K562 (cell line): ENCODE measurements at regions not wholly inside any gene's neighbourhood (a gene's known extent, or its start where the extent isn't known, plus 50 kb on each side); places are given as distances from the start of the nearest gene placed in this dataset.

Experiments used
- CEBPG ChIP-seq, 3 experiments: fragments of 200-800 bp in 1 of 3; sonication (Bioruptor generic) in 1 of 3; sonication (generic) in 1 of 3; formaldehyde crosslinking in 1 of 3; IDR thresholded peaks in 2 of 3; conservative IDR thresholded peaks in 1 of 3; 2 replicates each; pipeline versions ENCODE4 v1.6.1 to v1.8.0; 2016 to 2022; ENCODE audit warnings: missing compliant biosample characterization in 2 of 3, missing genetic modification characterization in 2 of 3, mild to moderate bottlenecking in 1 of 3, missing genetic modification reagents in 1 of 3
- CREB3 ChIP-seq: fragments of 450-650 bp; conservative IDR thresholded peaks from 2 replicates; pipeline ENCODE4 v1.6.1; 2016; ENCODE audit warnings: missing genetic modification characterization, low read depth, mild to moderate bottlenecking, missing compliant biosample characterization, moderate library complexity
- CSDE1 ChIP-seq, 2 experiments: fragments of 450-650 bp; IDR thresholded peaks; 2 replicates each; pipeline ENCODE4 v1.6.1; 2016; ENCODE audit warnings: mild to moderate bottlenecking in 1 of 2
- CTCF ChIP-seq, 3 experiments: IDR thresholded peaks in 2 of 3; conservative IDR thresholded peaks in 1 of 3; 2 replicates each; pipeline ENCODE4 v1.5.1; 2011 to 2012; ENCODE audit warnings: low read length in 3 of 3, mild to moderate bottlenecking in 3 of 3, control low read depth in 2 of 3, improper control_type of control experiment in 1 of 3, inconsistent platforms in 1 of 3, low read depth in 1 of 3, mixed read lengths in 1 of 3, moderate library complexity in 1 of 3; ENCODE audit not compliant: insufficient read depth in 2 of 3
- E4F1 ChIP-seq: fragments of 250-450 bp; sonication (Bioruptor Pico); IDR thresholded peaks from 2 replicates; pipeline ENCODE4 v1.5.0; 2021; ENCODE audit warnings: mild to moderate bottlenecking, borderline replicate concordance
- EP300 ChIP-seq: IDR thresholded peaks from 2 replicates; pipeline ENCODE4 v1.6.1; 2012; ENCODE audit warnings: low read length, improper control_type of control experiment
- JUN ChIP-seq, 2 experiments: sonication (generic) in 1 of 2; formaldehyde crosslinking in 1 of 2; IDR thresholded peaks; 2 replicates each; pipeline versions ENCODE4 v1.6.1 to v1.8.0; 2012 to 2022; ENCODE audit warnings: borderline replicate concordance in 2 of 2, mild to moderate bottlenecking in 2 of 2, improper control_type of control experiment in 1 of 2, low read depth in 1 of 2, low read length in 1 of 2, missing genetic modification reagents in 1 of 2
- MLX ChIP-seq, 2 experiments: fragments of 450-650 bp in 1 of 2; sonication (generic) in 1 of 2; formaldehyde crosslinking; conservative IDR thresholded peaks; 2 replicates each; pipeline versions ENCODE4 v1.4.0 to v1.8.1; 2020 to 2022; ENCODE audit warnings: mild to moderate bottlenecking in 1 of 2, missing genetic modification reagents in 1 of 2
- NCOA6 ChIP-seq: fragments of 450-650 bp; IDR thresholded peaks from 2 replicates; pipeline ENCODE4 v1.6.1; 2017; ENCODE audit warnings: mild to moderate bottlenecking
- PYGO2 ChIP-seq: fragments of 450-650 bp; IDR thresholded peaks from 2 replicates; pipeline ENCODE4 v1.6.1; 2016; ENCODE audit warnings: mild to moderate bottlenecking, missing genetic modification characterization, moderate library complexity, missing compliant biosample characterization
- SMAD4 ChIP-seq: fragments of 250-450 bp; sonication (Bioruptor Pico); conservative IDR thresholded peaks from 2 replicates; pipeline ENCODE4 v1.8.0; 2021; ENCODE audit warnings: inconsistent platforms, mild to moderate bottlenecking, moderate library complexity
- TCF7L2 ChIP-seq: fragments of 150-350 bp; IDR thresholded peaks from 2 replicates; pipeline ENCODE4 v1.6.1; 2016; ENCODE audit warnings: low read depth, mild to moderate bottlenecking, low read length, moderate library complexity
- THRA ChIP-seq: fragments of 450-650 bp; IDR thresholded peaks from 2 replicates; pipeline ENCODE4 v1.6.1; 2017; ENCODE audit warnings: mild to moderate bottlenecking, moderate library complexity
- ZBTB17 ChIP-seq: fragments of 450-650 bp; formaldehyde crosslinking; IDR thresholded peaks from 2 replicates; pipeline ENCODE4 v1.4.0; 2020; ENCODE audit warnings: mild to moderate bottlenecking

- TF ChIP-seq EP300 (no peak), NCOA6 (no peak), THRA (no peak), PYGO2 (tag) (no peak), CEBPG (CRISPR knock-in tag; IDR thresholded peaks at IDR 0.05) (no peak), CEBPG (tag; conservative IDR thresholded peaks at IDR 0.05 in 1 of 2, IDR thresholded peaks at IDR 0.05 in 1 of 2) (no peak), ZBTB17 (CRISPR knock-in tag) (no peak), SMAD4 (CRISPR knock-in tag) (no peak), JUN (IDR thresholded peaks at IDR 0.05; ENCODE audit: borderline replicate concordance, low read depth, low read length) (no peak), JUN (CRISPR knock-in tag; IDR thresholded peaks at IDR 0.05; ENCODE audit: borderline replicate concordance) (no peak), CREB3 (tag) (no peak), CTCF (IDR thresholded peaks at IDR 0.05 in 2 of 3, conservative IDR thresholded peaks at IDR 0.05 in 1 of 3; ENCODE audit: insufficient read depth in 2 of 3, low read depth in 1 of 3, low read length in 3 of 3) (no peak), MLX (CRISPR knock-in tag; conservative IDR thresholded peaks at IDR 0.05) (no peak), E4F1 (CRISPR knock-in tag) (no peak), TCF7L2 (no peak), CSDE1 (IDR thresholded peaks at IDR 0.05) (no peak)
These were observed 196.9 kb downstream of the INO80D start for GRCh38 chr2:205889114-205889513.
